GM23248 (cell line): ENCODE measurements at regions not wholly inside any gene's neighbourhood (a gene's known extent, or its start where the extent isn't known, plus 50 kb on each side); places are given as distances from the start of the nearest gene placed in this dataset.

Experiments used
- DNase-seq: peaks from one replicate; pipeline ENCODE4 v3.0.0-alpha.2; 2015
- H2AFZ ChIP-seq: fragments of 200-600 bp; sonication (generic); 2 replicates; pipeline ENCODE4 v1.6.1; 2016; ENCODE audit warnings: antibody characterized with exemption
- H3F3A ChIP-seq: fragments of 200-600 bp; sonication (generic); 2 replicates; pipeline ENCODE4 v1.6.1; 2016; ENCODE audit warnings: mild to moderate bottlenecking, antibody characterized with exemption, mixed run types; ENCODE audit not compliant: insufficient read depth
- H3K27ac ChIP-seq: fragments of 200-600 bp; sonication (generic); 2 replicates; pipeline ENCODE4 v1.5.1; 2016; ENCODE audit warnings: mild to moderate bottlenecking
- H3K27me3 ChIP-seq: fragments of 200-600 bp; sonication (generic); replicated peaks from 2 replicates; pipeline ENCODE4 v1.6.1; 2016; ENCODE audit warnings: mild to moderate bottlenecking; ENCODE audit not compliant: insufficient read depth
- H3K36me3 ChIP-seq: fragments of 200-600 bp; sonication (generic); 2 replicates; pipeline ENCODE4 v1.6.1; 2016; ENCODE audit warnings: low read depth, mild to moderate bottlenecking
- H3K4me1 ChIP-seq: fragments of 200-600 bp; sonication (generic); 2 replicates; pipeline ENCODE4 v1.6.1; 2016; ENCODE audit warnings: mild to moderate bottlenecking; ENCODE audit not compliant: insufficient read depth
- H3K4me2 ChIP-seq: fragments of 200-600 bp; sonication (generic); one replicate; pipeline ENCODE4 v1.6.1; 2016; ENCODE audit warnings: mild to moderate bottlenecking; ENCODE audit not compliant: unreplicated experiment
- H3K4me3 ChIP-seq: fragments of 200-600 bp; sonication (generic); 2 replicates; pipeline ENCODE4 v1.5.1; 2016; ENCODE audit warnings: mild to moderate bottlenecking
- H3K79me2 ChIP-seq: fragments of 200-600 bp; sonication (generic); 2 replicates; pipeline ENCODE4 v1.6.1; 2016; ENCODE audit warnings: mild to moderate bottlenecking; ENCODE audit not compliant: insufficient read depth
- H3K9ac ChIP-seq: fragments of 200-600 bp; sonication (generic); 2 replicates; pipeline ENCODE4 v1.6.1; 2016; ENCODE audit warnings: mild to moderate bottlenecking
- H3K9me2 ChIP-seq: fragments of 200-600 bp; sonication (generic); 2 replicates; pipeline ENCODE4 v1.6.1; 2016; ENCODE audit warnings: mixed run types, mild to moderate bottlenecking, moderate library complexity; ENCODE audit not compliant: insufficient read depth
- H3K9me3 ChIP-seq: fragments of 200-600 bp; sonication (generic); one replicate; pipeline ENCODE4 v1.6.1; 2017; ENCODE audit warnings: low read depth
- H4K20me1 ChIP-seq: fragments of 200-600 bp; sonication (generic); 2 replicates; pipeline ENCODE4 v1.6.0; 2016; ENCODE audit not compliant: insufficient read depth
- EZH2 ChIP-seq: fragments of 200-600 bp; sonication (generic); IDR thresholded peaks from 2 replicates; pipeline ENCODE4 v1.6.1; 2018; ENCODE audit warnings: antibody characterized with exemption, mild to moderate bottlenecking; ENCODE audit not compliant: insufficient read depth, poor library complexity, severe bottlenecking
- EZH2phosphoT487 ChIP-seq: fragments of 200-600 bp; sonication (generic); IDR thresholded peaks from 2 replicates; pipeline ENCODE4 v1.6.1; 2018; ENCODE audit warnings: antibody characterized with exemption, moderate library complexity, mild to moderate bottlenecking, low read depth; ENCODE audit not compliant: insufficient read depth
- WGBS, 2 experiments: methylation state at CpG; one replicate each; pipeline ENCODE4 v1.1.6; 2015 to 2017; ENCODE audit warnings: low lambda C conversion rate in 2 of 2, low coverage in 1 of 2; ENCODE audit errors: missing lambda C conversion rate in 2 of 2; 5-methylcytosine and 5-hydroxymethylcytosine counted together
- in situ Hi-C: fragments of 300-500 bp; cut with MboI; formaldehyde crosslinking; loops from 2 replicates; pipeline ENCODE4 v1.15.0; 2020

GRCh38 chr3:194996746-194997145 lies 274.2 kb downstream of the XXYLT1 start:
- no peak overlapping the region for H3K27ac ChIP-seq
- no peaks in the 10 kb centered on the region for H3K9me2 ChIP-seq
- no peaks in the 10 kb centered on the region for H3K9me3 ChIP-seq
- no peaks in the 10 kb centered on the region for H3K79me2 ChIP-seq
- H3K36me3 ChIP-seq: no peaks in the 10 kb centered on the region
- no peaks in the 10 kb centered on the region for H3K4me1 ChIP-seq
- no peak for DNase-seq
- H4K20me1 ChIP-seq: no peaks in the 10 kb centered on the region
- no peak for TF ChIP-seq EZH2phosphoT487
- TF ChIP-seq EZH2: no peak
- H3F3A ChIP-seq: no peaks in the 10 kb centered on the region
- no peak overlapping the region for H3K9ac ChIP-seq
- WGBS, 2 experiments: 64 to 68% methylated on average over 8 to 9 of the region's 9 CpGs
- no peak overlapping the region for H3K4me3 ChIP-seq
- H3K4me2 ChIP-seq: no peak overlapping the region
- H2AFZ ChIP-seq: no peak overlapping the region
- peaks cover 3% of the 10 kb centered on the region for H3K27me3 ChIP-seq
- in situ Hi-C loops: no loop called here

- in situ Hi-C loops: no loop called here
- WGBS, 2 experiments: 55 to 64% methylated on average over 6 of the region's 6 CpGs
Measured at GRCh38 chr3:194998417-194998816, 272.5 kb downstream of the XXYLT1 start.

GRCh38 chr3:194998948-194999347 lies 272.0 kb downstream of the XXYLT1 start:
- no peak overlapping the region for H3K4me3 ChIP-seq
- WGBS, 2 experiments: 53 to 54% methylated on average over 5 of the region's 5 CpGs
- no peak for DNase-seq
- no peaks in the 10 kb centered on the region for H3K9me3 ChIP-seq
- no peak overlapping the region for H3K9ac ChIP-seq
- peaks cover 8% of the 10 kb centered on the region for H3K27me3 ChIP-seq
- H3K79me2 ChIP-seq: no peaks in the 10 kb centered on the region
- TF ChIP-seq EZH2phosphoT487: no peak
- no peak for TF ChIP-seq EZH2
- peaks cover 4% of the 10 kb centered on the region; the same call in 1 of the 2 replicates for H3K4me1 ChIP-seq
- in situ Hi-C loops: no loop called here
- no peak overlapping the region for H2AFZ ChIP-seq
- no peaks in the 10 kb centered on the region for H3K36me3 ChIP-seq
- H3F3A ChIP-seq: no peaks in the 10 kb centered on the region
- H3K9me2 ChIP-seq: no peaks in the 10 kb centered on the region
- no peak overlapping the region for H3K4me2 ChIP-seq
- no peak overlapping the region for H3K27ac ChIP-seq
- no peaks in the 10 kb centered on the region for H4K20me1 ChIP-seq

More at GRCh38 chr3:194998417-194998816, 272.5 kb downstream of the XXYLT1 start:
- Histone ChIP-seq H3K9me3 (no peaks in the 10 kb centered on the region), H3K4me1 (peaks cover 4% of the 10 kb centered on the region; the same call in 1 of the 2 replicates), H4K20me1 (no peaks in the 10 kb centered on the region), H3K4me2 (no peak overlapping the region), H2AFZ (no peak overlapping the region), H3K27me3 (peaks cover 5% of the 10 kb centered on the region), H3K27ac (no peak overlapping the region), H3K79me2 (no peaks in the 10 kb centered on the region), H3F3A (no peaks in the 10 kb centered on the region), H3K36me3 (no peaks in the 10 kb centered on the region), H3K9me2 (no peaks in the 10 kb centered on the region), H3K9ac (no peak overlapping the region), H3K4me3 (no peak overlapping the region)
- TF ChIP-seq EZH2 (no peak), EZH2phosphoT487 (no peak)
- no peak for DNase-seq

DNA sequence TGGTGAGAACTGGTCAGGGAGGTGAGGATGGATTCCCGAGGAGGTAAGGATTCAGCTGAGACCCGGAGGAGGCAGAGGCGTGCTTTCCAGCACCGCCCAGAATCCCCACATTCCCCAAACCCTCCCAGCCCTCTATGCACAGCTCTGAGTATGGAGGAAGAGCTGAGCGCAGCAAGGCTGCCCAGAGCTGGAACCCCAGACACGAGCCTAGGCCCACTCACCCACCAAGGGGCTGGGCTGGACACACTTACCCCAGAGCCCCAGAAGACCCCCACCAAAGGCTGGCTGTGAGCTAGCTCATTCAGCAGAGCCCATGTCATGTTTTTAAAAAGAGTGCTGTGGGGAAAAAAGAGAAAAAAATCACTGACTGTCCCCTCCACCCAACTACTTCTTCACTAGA lies 271.5 kb downstream of the XXYLT1 start:
- H3K4me1 ChIP-seq: peaks cover 4% of the 10 kb centered on the region; the same call in 1 of the 2 replicates
- no peaks in the 10 kb centered on the region for H3K79me2 ChIP-seq
- H2AFZ ChIP-seq: no peak overlapping the region
- no peaks in the 10 kb centered on the region for H3K36me3 ChIP-seq
- DNase-seq: no peak
- H3F3A ChIP-seq: no peaks in the 10 kb centered on the region
- no peaks in the 10 kb centered on the region for H4K20me1 ChIP-seq
- H3K4me2 ChIP-seq: no peak overlapping the region
- no peak overlapping the region for H3K4me3 ChIP-seq
- TF ChIP-seq EZH2 (no peak), EZH2phosphoT487 (no peak)
- H3K27ac ChIP-seq: no peak overlapping the region
- H3K9ac ChIP-seq: no peak overlapping the region
- H3K9me3 ChIP-seq: no peaks in the 10 kb centered on the region
- H3K9me2 ChIP-seq: no peaks in the 10 kb centered on the region
- H3K27me3 ChIP-seq: peaks cover 8% of the 10 kb centered on the region
- in situ Hi-C loops: no loop called here
- 69 to 72% methylated on average over 6 of the region's 6 CpGs for WGBS, 2 experiments

DNA sequence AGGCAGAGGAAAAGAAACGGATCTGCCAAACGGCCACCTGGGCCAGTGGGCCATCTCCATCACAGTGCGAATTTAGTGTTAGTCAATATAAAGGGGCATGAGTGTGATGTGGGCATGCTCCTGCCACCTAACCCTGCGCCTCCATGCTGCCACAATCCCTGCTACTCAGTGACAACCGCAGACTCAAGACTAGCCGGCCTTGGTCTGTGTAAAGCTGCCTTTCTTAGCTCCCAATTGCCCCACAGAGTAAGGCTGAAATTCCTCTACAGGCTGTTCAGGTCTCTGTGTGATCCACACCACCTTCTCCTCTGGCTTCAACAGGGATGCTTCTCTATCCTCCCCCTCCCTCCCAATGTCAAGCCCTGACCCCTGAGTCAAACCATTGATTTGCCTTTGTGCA lies 269.7 kb downstream of the XXYLT1 start:
- H3K79me2 ChIP-seq: no peaks in the 10 kb centered on the region
- no peak overlapping the region for H3K9ac ChIP-seq
- in situ Hi-C loops: no loop called here
- no peak overlapping the region for H3K4me3 ChIP-seq
- H3K27me3 ChIP-seq: peaks cover 20% of the 10 kb centered on the region
- H3K4me2 ChIP-seq: no peak overlapping the region
- H3F3A ChIP-seq: no peaks in the 10 kb centered on the region
- H3K4me1 ChIP-seq: peaks cover 4% of the 10 kb centered on the region; the same call in 1 of the 2 replicates
- H4K20me1 ChIP-seq: no peaks in the 10 kb centered on the region
- TF ChIP-seq EZH2 (no peak), EZH2phosphoT487 (no peak)
- no peak for DNase-seq
- no peaks in the 10 kb centered on the region for H3K9me3 ChIP-seq
- H3K36me3 ChIP-seq: no peaks in the 10 kb centered on the region
- 76 to 79% methylated on average over 6 of the region's 6 CpGs for WGBS, 2 experiments
- no peak overlapping the region for H2AFZ ChIP-seq
- no peaks in the 10 kb centered on the region for H3K9me2 ChIP-seq
- H3K27ac ChIP-seq: no peak overlapping the region
